Bronchial epithelial cell (primary cell): ENCODE measurements at regions not wholly inside any gene's neighbourhood (a gene's known extent, or its start where the extent isn't known, plus 50 kb on each side); places are given as distances from the start of the nearest gene placed in this dataset.

Experiments used
- DNase-seq: peaks from one replicate; pipeline ENCODE4 v3.0.0-alpha.2; 2010; ENCODE audit warnings: low read depth
- FAIRE-seq: peaks from 2 replicates; lab custom pipeline; 2011; peaks lifted over from hg19 to GRCh38; lab: Jason Lieb, UNC
- H3K27me3 ChIP-seq: 2 replicates; pipeline ENCODE4 v1.5.1; 2011; ENCODE audit warnings: low read length; ENCODE audit not compliant: control insufficient read depth, insufficient read depth
- H3K36me3 ChIP-seq: 2 replicates; pipeline ENCODE4 v1.5.1; 2011; ENCODE audit warnings: low read length; ENCODE audit not compliant: control insufficient read depth, insufficient read depth
- H3K4me3 ChIP-seq: 2 replicates; pipeline ENCODE4 v1.5.1; 2011; ENCODE audit warnings: mild to moderate bottlenecking, low read depth, low read length, control low read depth
- CTCF ChIP-seq: IDR thresholded peaks from 2 replicates; pipeline ENCODE4 v1.5.1; 2011; ENCODE audit warnings: mild to moderate bottlenecking, moderate library complexity, low read length, control low read depth, inconsistent platforms; ENCODE audit not compliant: insufficient read depth, severe bottlenecking

- DNase-seq (no peak), FAIRE-seq (no peak)
- no peaks in the 10 kb centered on the region for H3K27me3 ChIP-seq
- TF ChIP-seq CTCF, result no peak
- no peak overlapping the region for H3K4me3 ChIP-seq
- H3K36me3 ChIP-seq, result no peaks in the 10 kb centered on the region
These were observed 722.1 kb upstream of the CELF2 start for GRCh38 chr10:10295537-10295936.

GRCh38 chr10:10302689-10303088 lies 715.0 kb upstream of the CELF2 start:
- Histone ChIP-seq H3K27me3 (no peaks in the 10 kb centered on the region), H3K36me3 (no peaks in the 10 kb centered on the region), H3K4me3 (no peak overlapping the region)
- TF ChIP-seq CTCF, result no peak
- no peak for DNase-seq
- FAIRE-seq, result no peak

- no peaks in the 10 kb centered on the region for H3K36me3 ChIP-seq
- FAIRE-seq, result no peak
- H3K4me3 ChIP-seq, result no peak overlapping the region
- no peak for TF ChIP-seq CTCF
- DNase-seq, result no peak
- no peaks in the 10 kb centered on the region for H3K27me3 ChIP-seq
These were observed 710.6 kb upstream of the CELF2 start for GRCh38 chr10:10307036-10307435.

GRCh38 chr10:10307551-10307950 lies 710.1 kb upstream of the CELF2 start:
- Histone ChIP-seq H3K27me3 (no peaks in the 10 kb centered on the region), H3K4me3 (no peak overlapping the region), H3K36me3 (no peaks in the 10 kb centered on the region)
- TF ChIP-seq CTCF, result no peak
- FAIRE-seq (no peak), DNase-seq (no peak)

GRCh38 chr10:10310498-10310897 lies 707.2 kb upstream of the CELF2 start:
- H3K36me3 ChIP-seq, result no peaks in the 10 kb centered on the region
- TF ChIP-seq CTCF, result no peak
- FAIRE-seq (no peak), DNase-seq (no peak)
- no peaks in the 10 kb centered on the region for H3K27me3 ChIP-seq
- H3K4me3 ChIP-seq, result no peak overlapping the region

- Histone ChIP-seq H3K27me3 (no peaks in the 10 kb centered on the region), H3K4me3 (no peak overlapping the region), H3K36me3 (no peaks in the 10 kb centered on the region)
- DNase-seq (no peak), FAIRE-seq (no peak)
- no peak for TF ChIP-seq CTCF
These were observed 705.7 kb upstream of the CELF2 start for GRCh38 chr10:10311966-10312365.
